Astrocyte (in vitro differentiated cells and primary cell): ENCODE measurements at regions not wholly inside any gene's neighbourhood (a gene's known extent, or its start where the extent isn't known, plus 50 kb on each side); places are given as distances from the start of the nearest gene placed in this dataset.

Experiments
- CTCF ChIP-seq: IDR thresholded peaks from 2 replicates; pipeline ENCODE4 v1.5.1; 2011; ENCODE audit warnings: low read depth, mild to moderate bottlenecking, inconsistent platforms, low read length, moderate library complexity; ENCODE audit not compliant: insufficient read depth
- EZH2 ChIP-seq: IDR thresholded peaks from 2 replicates; pipeline ENCODE4 v1.6.1; 2012; ENCODE audit warnings: mild to moderate bottlenecking, low read length, inconsistent platforms; ENCODE audit not compliant: insufficient read depth

DNA sequence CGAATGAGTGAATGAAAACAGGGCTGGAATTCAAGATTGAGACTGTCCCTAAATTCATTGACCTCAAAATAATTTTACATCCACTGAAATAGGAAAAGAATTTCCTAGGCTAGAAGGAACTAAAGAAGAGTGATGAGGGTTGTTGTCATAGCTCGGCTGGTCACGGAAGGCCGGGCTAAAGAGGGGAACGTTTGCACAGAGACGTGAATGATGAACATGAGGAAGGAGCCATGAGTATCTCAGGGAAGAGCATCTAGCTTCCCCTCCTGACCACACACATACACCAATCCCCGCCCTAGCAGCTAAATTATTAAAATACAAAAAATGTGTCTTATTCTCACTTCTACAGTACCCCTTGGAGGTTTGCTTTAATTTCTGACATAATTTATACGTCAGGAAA lies 124.4 kb upstream of the ABCA1 start:
- TF ChIP-seq EZH2 (no peak), CTCF (no peak)
